GM23338 (cell line): ENCODE measurements at regions not wholly inside any gene's neighbourhood (a gene's known extent, or its start where the extent isn't known, plus 50 kb on each side); places are given as distances from the start of the nearest gene placed in this dataset.

ENCODE experiments used
- ATAC-seq: fragments of 200-7000 bp; cut with Tn5 transposase; 3 replicates; pipeline ENCODE4 v1.9.1; 2020
- DNase-seq: peaks from one replicate; pipeline ENCODE4 v3.0.0-alpha.2; 2015; ENCODE audit warnings: low spot score
- H2AFZ ChIP-seq: fragments of 200-600 bp; sonication (generic); 2 replicates; pipeline ENCODE4 v1.8.0; 2016; ENCODE audit warnings: antibody characterized with exemption, mild to moderate bottlenecking, moderate library complexity
- H3F3A ChIP-seq: fragments of 200-600 bp; sonication (generic); replicated peaks from 2 replicates; pipeline ENCODE4 v1.8.0; 2017; ENCODE audit warnings: antibody characterized with exemption, mixed run types, low read depth
- H3K27ac ChIP-seq: fragments of 200-600 bp; sonication (generic); 2 replicates; pipeline ENCODE4 v1.6.1; 2016; ENCODE audit warnings: low read depth
- H3K27me3 ChIP-seq: fragments of 200-600 bp; sonication (generic); 2 replicates; pipeline ENCODE4 v1.8.0; 2016; ENCODE audit warnings: mild to moderate bottlenecking, mixed run types, moderate library complexity; ENCODE audit not compliant: insufficient read depth
- H3K36me3 ChIP-seq: fragments of 200-600 bp; sonication (generic); 2 replicates; pipeline ENCODE4 v1.8.0; 2016; ENCODE audit warnings: mild to moderate bottlenecking; ENCODE audit not compliant: insufficient read depth
- H3K4me1 ChIP-seq: fragments of 200-600 bp; sonication (generic); 2 replicates; pipeline ENCODE4 v1.8.0; 2016; ENCODE audit warnings: mild to moderate bottlenecking, moderate library complexity; ENCODE audit not compliant: insufficient read depth
- H3K4me2 ChIP-seq: fragments of 200-600 bp; sonication (generic); 2 replicates; pipeline ENCODE4 v1.7.1; 2017; ENCODE audit warnings: mixed run types
- H3K4me3 ChIP-seq: fragments of 200-600 bp; sonication (generic); 2 replicates; pipeline ENCODE4 v1.6.1; 2016; ENCODE audit warnings: mixed run types
- H3K79me2 ChIP-seq: fragments of 200-600 bp; sonication (generic); replicated peaks from 2 replicates; pipeline ENCODE4 v1.8.0; 2017; ENCODE audit warnings: mild to moderate bottlenecking; ENCODE audit not compliant: insufficient read depth
- H3K9me2 ChIP-seq: fragments of 200-600 bp; sonication (generic); 2 replicates; pipeline ENCODE4 v1.8.0; 2017; ENCODE audit not compliant: insufficient read depth
- H4K20me1 ChIP-seq: fragments of 200-600 bp; sonication (generic); replicated peaks from 2 replicates; pipeline ENCODE4 v1.8.0; 2017; ENCODE audit warnings: mild to moderate bottlenecking; ENCODE audit not compliant: insufficient read depth
- H3K27ac Mint-ChIP-seq: 2 replicates; pipeline ENCODE4 v1.8.0; 2020; ENCODE audit warnings: inconsistent platforms, mild to moderate bottlenecking, moderate library complexity, mixed read lengths
- H3K27me3 Mint-ChIP-seq: 3 replicates; pipeline ENCODE4 v1.8.0; 2022; ENCODE audit warnings: low read depth, mild to moderate bottlenecking, moderate library complexity, mixed read lengths, inconsistent platforms; ENCODE audit not compliant: insufficient read depth, poor library complexity
- H3K36me3 Mint-ChIP-seq: 3 replicates; pipeline ENCODE4 v1.8.0; 2021; ENCODE audit warnings: low read depth, mild to moderate bottlenecking, inconsistent platforms, moderate library complexity, mixed read lengths
- H3K4me1 Mint-ChIP-seq: 3 replicates; pipeline ENCODE4 v1.8.0; 2020; ENCODE audit warnings: mild to moderate bottlenecking, inconsistent platforms, mixed read lengths
- H3K4me3 Mint-ChIP-seq: 3 replicates; pipeline ENCODE4 v1.8.0; 2021; ENCODE audit warnings: moderate library complexity, mild to moderate bottlenecking, inconsistent platforms, mixed read lengths
- H3K9me3 Mint-ChIP-seq: 3 replicates; pipeline ENCODE4 v1.8.0; 2020; ENCODE audit warnings: moderate library complexity, mild to moderate bottlenecking, inconsistent platforms, mixed read lengths
- CREB1 ChIP-seq: fragments of 250-450 bp; sonication (Bioruptor Pico); IDR thresholded peaks from 2 replicates; pipeline ENCODE4 v1.5.0; 2020; ENCODE audit warnings: low read depth, mild to moderate bottlenecking, moderate library complexity
- CTCF ChIP-seq, 2 experiments: fragments of 200-600 bp in 1 of 2; sonication (generic) in 1 of 2; conservative IDR thresholded peaks; 2 replicates each; pipeline versions ENCODE4 v1.5.1 to v1.6.1; 2016 to 2017; ENCODE audit warnings: antibody characterized with exemption in 2 of 2, low read depth in 2 of 2, mild to moderate bottlenecking in 2 of 2, moderate library complexity in 1 of 2
- ETS1 ChIP-seq: IDR thresholded peaks from 2 replicates; pipeline ENCODE4 v1.6.1; 2016; ENCODE audit warnings: antibody characterized with exemption
- EZH2 ChIP-seq: fragments of 200-600 bp; sonication (generic); IDR thresholded peaks from one replicate; pipeline ENCODE4 v1.8.0; 2017; ENCODE audit warnings: antibody characterized with exemption, mild to moderate bottlenecking, low read depth; ENCODE audit not compliant: unreplicated experiment
- EZH2phosphoT487 ChIP-seq: fragments of 200-600 bp; sonication (generic); IDR thresholded peaks from one replicate; pipeline ENCODE4 v1.8.1; 2018; ENCODE audit warnings: antibody characterized with exemption; ENCODE audit not compliant: unreplicated experiment
- JUNB ChIP-seq: IDR thresholded peaks from one replicate; pipeline ENCODE4 v1.6.1; 2016; ENCODE audit warnings: antibody characterized with exemption; ENCODE audit not compliant: unreplicated experiment
- NANOG ChIP-seq: IDR thresholded peaks from 2 replicates; pipeline ENCODE4 v1.6.1; 2016; ENCODE audit warnings: antibody characterized with exemption, borderline replicate concordance
- POLR2AphosphoS5 ChIP-seq: IDR thresholded peaks from 2 replicates; pipeline ENCODE4 v1.6.1; 2016; ENCODE audit warnings: antibody characterized with exemption, low read depth
- REST ChIP-seq: IDR thresholded peaks from one replicate; pipeline ENCODE4 v1.6.1; 2018; ENCODE audit warnings: antibody characterized with exemption; ENCODE audit not compliant: unreplicated experiment
- STAT1 ChIP-seq: IDR thresholded peaks from one replicate; pipeline ENCODE4 v1.6.1; 2016; ENCODE audit warnings: antibody characterized with exemption; ENCODE audit not compliant: unreplicated experiment
- ZNF114 ChIP-seq: fragments of 250-450 bp; sonication (Bioruptor Pico); IDR thresholded peaks from 2 replicates; pipeline ENCODE4 v1.5.0; 2020; ENCODE audit warnings: mild to moderate bottlenecking, moderate library complexity
- ZNF331 ChIP-seq: fragments of 250-450 bp; sonication (Bioruptor Pico); IDR thresholded peaks from 2 replicates; pipeline ENCODE4 v1.5.0; 2020; ENCODE audit warnings: low read depth, mild to moderate bottlenecking, moderate library complexity
- ZNF462 ChIP-seq: fragments of 250-450 bp; sonication (Bioruptor Pico); IDR thresholded peaks from 2 replicates; pipeline ENCODE4 v1.5.0; 2020; ENCODE audit warnings: mild to moderate bottlenecking, moderate library complexity

GRCh38 chr11:110824912-110825620 lies 112.8 kb upstream of the ARHGAP20 start:
- Mint-ChIP-seq H3K9me3 (no peaks in the 10 kb centered on the region), H3K36me3 (no peaks in the 10 kb centered on the region), H3K27me3 (no peaks in the 10 kb centered on the region), H3K4me3 (no peak overlapping the region), H3K4me1 (peaks cover 6% of the 10 kb centered on the region), H3K27ac (no peak overlapping the region)
- no peaks in the 10 kb centered on the region for H3K36me3 ChIP-seq
- H3F3A ChIP-seq, result no peaks in the 10 kb centered on the region
- no peak overlapping the region for H3K4me3 ChIP-seq
- no peaks in the 10 kb centered on the region for H3K27me3 ChIP-seq
- TF ChIP-seq POLR2AphosphoS5, result no peak
- TF ChIP-seq CTCF (conservative IDR thresholded peaks at IDR 0.05; ENCODE audit: low read depth in 2 of 2), result no peak
- TF ChIP-seq REST, result no peak
- TF ChIP-seq ZNF331 (CRISPR knock-in tag), result no peak
- no peak for TF ChIP-seq ETS1
- no peak for TF ChIP-seq NANOG
- TF ChIP-seq ZNF462, result no peak
- no peak for TF ChIP-seq ZNF114 (CRISPR knock-in tag)
- TF ChIP-seq EZH2phosphoT487, result no peak
- TF ChIP-seq CREB1 (CRISPR knock-in tag), result no peak
- no peak for TF ChIP-seq JUNB
- TF ChIP-seq EZH2, result no peak
- TF ChIP-seq STAT1, result no peak
- DNase-seq, result no peak
- no peaks in the 10 kb centered on the region for H3K79me2 ChIP-seq
- H3K9me2 ChIP-seq, result peaks cover 7% of the 10 kb centered on the region; the same call in 1 of the 2 replicates
- H2AFZ ChIP-seq, result no peak overlapping the region
- H3K4me2 ChIP-seq, result no peak overlapping the region
- no peaks in the 10 kb centered on the region for H4K20me1 ChIP-seq
- ATAC-seq, result no peak
- H3K27ac ChIP-seq, result no peak overlapping the region
- peaks cover 3% of the 10 kb centered on the region; the same call in 1 of the 2 replicates for H3K4me1 ChIP-seq
